ENCODE measurements at regions not wholly inside any gene's neighbourhood (a gene's known extent, or its start where the extent isn't known, plus 50 kb on each side); places are given as distances from the start of the nearest gene placed in this dataset.
A peak's percentile ranks its signal among the peaks of the same experiment; 100 is the strongest.
"Not testable (repeated sequence)": the region's sequence is repeated elsewhere in the genome, so short reads cannot be mapped to it uniquely, and the experiment has no call there.

DNA sequence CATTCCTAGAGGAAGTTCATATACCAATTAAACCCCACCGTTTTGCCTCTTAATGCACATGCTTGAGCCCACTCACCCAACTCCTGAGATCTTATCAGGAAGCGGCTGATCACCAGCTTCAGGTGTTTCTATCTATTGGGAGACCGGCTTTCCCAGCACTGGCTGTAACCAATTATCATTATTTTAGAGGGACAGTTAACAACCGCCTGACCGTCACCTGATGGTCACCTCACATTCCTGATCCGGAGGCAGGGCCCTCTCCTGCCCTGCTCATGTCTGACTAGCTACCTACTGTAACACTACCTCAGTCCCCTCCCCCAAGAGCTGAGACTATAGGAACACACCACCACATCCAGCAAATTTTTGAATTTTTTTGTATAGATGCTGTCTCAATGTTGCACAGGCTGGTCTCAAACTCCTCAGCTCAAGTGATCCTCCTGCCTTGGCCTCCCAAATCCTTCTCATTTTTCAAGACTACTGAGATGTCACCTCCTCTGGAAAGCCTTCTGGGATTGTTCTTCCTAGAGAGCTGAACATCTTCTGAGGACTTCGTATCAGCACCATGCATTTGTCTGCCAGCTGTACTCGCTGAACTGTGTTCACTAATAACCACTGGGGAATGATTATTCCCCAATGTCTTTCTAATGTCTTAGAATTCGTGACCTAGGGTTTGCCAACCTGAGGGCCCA, 84.8 kb downstream of the LSM3 start:
- H3K27ac Mint-ChIP-seq = no peak overlapping the region

DNA sequence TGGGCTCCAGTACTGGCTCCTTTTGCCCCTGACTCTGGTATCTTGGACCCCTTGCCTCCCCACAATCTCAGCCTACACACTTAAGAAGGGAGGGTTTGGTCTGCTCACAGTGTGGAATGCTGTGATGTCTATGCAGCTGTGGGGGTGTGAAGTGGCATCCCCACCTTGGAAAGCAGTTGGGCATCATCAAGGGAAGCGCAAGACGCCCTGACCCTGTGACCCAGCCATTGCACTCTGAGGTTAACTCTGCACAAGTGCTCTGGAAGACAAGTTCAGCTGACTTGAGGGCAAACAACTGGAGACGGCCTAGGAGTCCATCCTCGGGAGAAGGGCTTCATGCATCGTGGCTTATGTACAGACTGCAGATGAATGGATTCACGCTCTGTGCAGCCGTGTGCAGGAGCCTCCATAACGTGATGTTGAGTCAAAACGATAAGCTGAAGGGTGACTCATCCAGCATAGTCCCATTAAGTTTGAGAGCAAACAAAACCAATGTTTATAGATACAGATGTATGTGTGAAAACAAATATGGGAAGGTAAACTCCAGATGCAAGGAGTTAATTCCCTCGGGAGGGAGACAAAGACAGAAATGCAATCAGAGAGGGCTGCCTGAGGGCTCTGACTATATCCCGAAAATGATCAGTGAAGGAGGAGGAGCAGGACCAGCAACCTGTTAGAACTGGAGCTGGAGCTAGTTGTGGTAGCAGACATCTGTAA, 86.8 kb downstream of the LSM3 start:
- Mint-ChIP-seq H3K4me1 (ENCODE audit: low read depth) (no peaks in the 10 kb centered on the region), H3K36me3 (ENCODE audit: insufficient read depth in 2 of 2) (no peaks in the 10 kb centered on the region), H3K27me3 (ENCODE audit: low read depth) (peaks cover 12% of the 10 kb centered on the region), H3K9me3 (no peaks in the 10 kb centered on the region), H3K27ac (no peak overlapping the region), H3K4me3 (no peak overlapping the region)
- DNase-seq (no peak), ATAC-seq (replicated peaks in 1 of 2) (peak in 1 of 2 donors; percentile 63)

More for the DNA sequence above, 84.8 kb downstream of the LSM3 start:
- Mint-ChIP-seq H3K4me1 (ENCODE audit: low read depth) (no peaks in the 10 kb centered on the region), H3K27me3 (ENCODE audit: low read depth) (peaks cover 12% of the 10 kb centered on the region), H3K36me3 (ENCODE audit: insufficient read depth in 2 of 2) (no peaks in the 10 kb centered on the region), H3K9me3 (no peaks in the 10 kb centered on the region), H3K4me3 (no peak overlapping the region)
- DNase-seq (no peak), ATAC-seq (replicated peaks in 1 of 2) (no peak)

DNA sequence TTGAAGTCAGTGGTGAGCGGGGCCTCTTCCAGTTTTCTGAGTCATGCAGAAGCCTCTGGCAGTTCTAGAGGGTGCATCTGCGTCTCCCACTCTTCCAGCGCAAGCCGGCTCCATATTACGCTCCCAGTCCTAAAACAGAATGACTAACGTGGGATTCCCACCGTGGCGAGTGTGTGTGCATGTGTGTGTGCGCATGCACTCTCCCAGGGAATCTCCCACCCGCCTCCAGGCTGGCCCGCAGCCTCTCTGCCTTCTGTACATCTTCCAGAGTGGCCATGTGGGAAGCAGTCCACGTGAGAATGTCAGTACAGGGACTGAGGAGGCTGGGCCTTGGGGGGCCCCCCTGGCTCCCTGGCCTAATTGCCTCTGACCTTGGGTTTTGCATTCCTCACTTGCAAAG, 87.7 kb downstream of the LSM3 start:
- peaks cover 12% of the 10 kb centered on the region for H3K27me3 Mint-ChIP-seq (ENCODE audit: low read depth)
- ATAC-seq (replicated peaks in 1 of 2) (no peak), DNase-seq (no peak)
- H3K4me3 Mint-ChIP-seq = no peak overlapping the region
- H3K4me1 Mint-ChIP-seq (ENCODE audit: low read depth) = no peaks in the 10 kb centered on the region
- H3K9me3 Mint-ChIP-seq = no peaks in the 10 kb centered on the region
- no peak overlapping the region for H3K27ac Mint-ChIP-seq
- no peaks in the 10 kb centered on the region for H3K36me3 Mint-ChIP-seq (ENCODE audit: insufficient read depth in 2 of 2)

DNA sequence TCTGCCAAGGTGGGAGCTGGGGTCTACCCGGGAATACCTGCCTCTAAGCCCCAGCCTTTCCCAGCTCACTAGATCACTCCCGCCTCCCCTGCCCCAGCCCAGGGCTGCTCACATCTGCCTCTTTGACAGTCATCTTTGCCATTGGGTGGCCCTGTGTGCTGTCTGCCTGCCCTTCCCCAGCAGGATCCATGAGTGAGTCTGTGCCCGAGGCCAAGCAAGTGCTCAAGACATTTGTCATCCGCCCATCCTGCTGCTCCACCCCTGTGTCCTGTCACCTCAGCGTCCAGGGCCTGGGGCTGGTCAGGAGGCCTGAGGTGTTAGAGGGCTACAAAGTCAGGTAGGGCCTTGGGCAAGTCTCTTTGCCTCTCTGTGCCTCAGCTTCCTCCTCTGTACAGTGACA, 89.4 kb downstream of the LSM3 start:
- Mint-ChIP-seq H3K36me3 (ENCODE audit: insufficient read depth in 2 of 2) (no peaks in the 10 kb centered on the region), H3K27me3 (ENCODE audit: low read depth) (no peaks in the 10 kb centered on the region), H3K4me3 (no peak overlapping the region), H3K9me3 (no peaks in the 10 kb centered on the region), H3K4me1 (ENCODE audit: low read depth) (no peaks in the 10 kb centered on the region), H3K27ac (no peak overlapping the region)
- ATAC-seq (replicated peaks in 1 of 2) = no peak
- no peak for DNase-seq

DNA sequence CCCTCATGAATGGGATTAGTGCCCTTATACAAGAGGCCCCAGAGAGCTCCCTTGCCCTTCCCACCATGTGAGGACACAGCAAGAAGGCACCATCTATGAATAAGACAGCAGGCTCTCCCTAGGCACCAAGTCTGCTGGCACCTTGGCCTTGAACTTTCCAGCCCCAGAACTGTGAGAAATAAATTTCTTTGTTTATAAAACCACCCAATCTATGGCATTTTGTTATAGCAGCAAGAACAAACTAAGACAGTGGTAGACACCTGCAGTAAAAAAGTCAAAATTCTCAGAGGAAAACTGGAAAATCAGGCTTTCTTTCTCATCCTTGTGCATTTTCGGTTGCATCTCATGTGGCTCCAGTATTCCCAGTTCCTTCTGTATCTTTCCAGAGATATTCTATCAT, 90.3 kb downstream of the LSM3 start:
- H3K9me3 Mint-ChIP-seq = no peaks in the 10 kb centered on the region
- H3K4me3 Mint-ChIP-seq = no peak overlapping the region
- no peaks in the 10 kb centered on the region for H3K4me1 Mint-ChIP-seq (ENCODE audit: low read depth)
- no peak overlapping the region for H3K27ac Mint-ChIP-seq
- no peaks in the 10 kb centered on the region for H3K27me3 Mint-ChIP-seq (ENCODE audit: low read depth)
- no peaks in the 10 kb centered on the region for H3K36me3 Mint-ChIP-seq (ENCODE audit: insufficient read depth in 2 of 2)
- DNase-seq (no peak), ATAC-seq (replicated peaks in 1 of 2) (no peak)

DNA sequence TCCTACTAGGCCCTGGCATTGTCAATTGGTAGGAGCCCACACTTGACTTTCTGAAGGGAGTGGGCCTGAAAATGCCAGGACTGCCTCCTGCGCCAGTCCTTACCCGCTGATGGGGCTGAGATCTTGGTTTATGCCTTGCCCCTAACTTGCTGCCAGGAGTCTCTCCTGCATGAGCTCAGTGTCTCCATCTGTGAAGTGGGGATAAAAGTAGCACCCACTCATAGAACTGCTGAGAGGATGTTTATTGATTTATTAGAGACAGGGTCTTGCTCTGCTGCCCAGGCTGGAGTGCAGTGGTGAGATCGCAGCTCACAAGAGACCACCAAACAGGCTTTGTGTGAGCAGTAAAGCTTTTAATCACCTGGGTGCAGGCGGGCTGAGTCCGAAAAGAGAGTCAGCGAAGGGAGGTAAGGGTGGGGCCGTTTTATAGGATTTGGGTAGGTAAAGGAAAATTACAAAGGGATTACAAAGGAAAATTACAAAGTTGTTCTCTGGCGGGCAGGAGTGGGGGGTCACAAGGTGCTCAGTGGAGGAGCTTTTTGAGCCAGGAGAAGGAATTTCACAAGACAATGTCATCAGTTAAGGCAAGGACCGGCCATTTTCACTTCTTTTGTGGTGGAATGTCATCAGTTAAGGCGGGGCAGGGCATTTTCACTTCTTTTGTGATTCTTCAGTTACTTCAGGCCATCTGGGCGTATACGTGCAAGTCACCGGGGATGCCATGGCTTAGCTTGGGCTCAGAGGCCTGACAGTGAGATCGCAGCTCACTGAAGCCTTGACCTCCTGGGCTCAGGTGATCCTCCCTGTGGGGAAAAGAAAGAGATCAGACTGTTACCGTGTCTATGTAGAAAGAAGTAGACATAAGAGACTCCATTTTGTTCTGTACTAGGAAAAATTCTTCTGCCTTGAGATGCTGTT, 93.7 kb downstream of the LSM3 start:
- H3K27me3 Mint-ChIP-seq (ENCODE audit: low read depth); H3K4me3 Mint-ChIP-seq; H3K36me3 Mint-ChIP-seq (ENCODE audit: insufficient read depth in 2 of 2); H3K4me1 Mint-ChIP-seq (ENCODE audit: low read depth); ATAC-seq (replicated peaks in 1 of 2); H3K9me3 Mint-ChIP-seq; DNase-seq; H3K27ac Mint-ChIP-seq: not testable (repeated sequence)

DNA sequence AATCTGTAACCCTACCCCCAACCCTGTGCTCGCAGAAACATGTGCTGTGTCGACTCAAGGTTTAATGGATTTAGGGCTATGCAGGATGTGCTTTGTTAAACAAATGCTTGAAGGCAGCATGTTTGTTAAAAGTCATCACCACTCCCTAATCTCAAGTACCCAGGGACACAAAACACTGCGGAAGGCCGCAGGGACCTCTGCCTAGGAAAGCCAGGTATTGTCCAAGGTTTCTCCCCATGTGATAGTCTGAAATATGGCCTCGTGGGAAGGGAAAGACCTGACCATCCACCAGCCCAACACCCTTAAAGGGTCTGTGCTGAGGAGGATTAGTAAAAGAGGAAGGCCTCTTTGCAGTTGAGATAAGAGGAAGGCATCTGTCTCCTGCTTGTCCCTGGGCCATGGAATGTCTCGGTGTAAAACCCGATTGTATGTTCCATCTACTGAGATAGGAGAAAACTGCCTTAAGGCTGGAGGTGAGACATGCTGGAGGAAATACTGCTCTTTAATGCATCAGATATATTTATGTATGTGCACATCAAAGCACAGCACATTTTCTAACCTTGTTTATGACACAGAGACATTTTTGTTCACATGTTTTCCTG, 94.4 kb downstream of the LSM3 start:
- H3K9me3 Mint-ChIP-seq; ATAC-seq (replicated peaks in 1 of 2); H3K27ac Mint-ChIP-seq: not testable (repeated sequence)

DNA sequence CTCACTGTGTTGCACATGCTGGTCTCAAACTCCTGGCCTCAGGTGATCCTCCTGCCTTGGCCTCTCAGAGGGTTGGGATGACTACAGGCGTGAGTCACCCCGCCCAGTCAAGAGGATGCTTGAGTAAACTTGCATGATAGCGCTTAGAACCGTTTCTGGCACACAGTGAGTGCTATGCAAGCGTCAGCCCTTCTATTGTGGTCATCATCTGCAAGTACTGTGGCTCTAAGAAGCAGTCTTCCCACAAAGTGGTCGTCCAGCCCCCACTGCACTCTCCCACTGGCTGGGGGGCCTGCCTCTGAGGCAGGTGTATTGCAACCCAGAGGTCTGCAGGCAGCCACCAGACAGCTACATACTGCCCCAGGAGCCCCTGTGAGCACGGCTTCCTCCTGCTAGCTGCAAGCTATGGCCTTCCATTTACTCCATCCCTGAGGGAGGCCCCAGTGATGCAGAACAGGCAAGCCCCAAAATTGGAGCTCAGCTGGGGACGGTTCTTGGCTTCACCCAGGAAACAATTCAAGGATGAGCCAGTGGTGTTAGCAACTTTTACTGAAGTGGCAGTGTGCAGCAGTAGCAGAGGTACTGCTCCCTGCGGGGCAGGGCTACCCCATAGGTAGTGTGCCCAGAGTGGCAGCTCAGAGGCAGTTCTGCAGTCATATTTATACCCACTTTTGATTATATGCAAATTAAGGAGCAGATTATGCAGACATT, 95.4 kb downstream of the LSM3 start:
- H3K36me3 Mint-ChIP-seq (ENCODE audit: insufficient read depth in 2 of 2) = no peaks in the 10 kb centered on the region
- H3K9me3 Mint-ChIP-seq = no peaks in the 10 kb centered on the region
- H3K4me1 Mint-ChIP-seq (ENCODE audit: low read depth) = no peaks in the 10 kb centered on the region
- ATAC-seq (replicated peaks in 1 of 2) = no peak
- DNase-seq = no peak
- H3K27me3 Mint-ChIP-seq (ENCODE audit: low read depth) = no peaks in the 10 kb centered on the region
- H3K4me3 Mint-ChIP-seq = no peak overlapping the region
- no peak overlapping the region for H3K27ac Mint-ChIP-seq

More for the DNA sequence above, 94.4 kb downstream of the LSM3 start:
- H3K36me3 Mint-ChIP-seq (ENCODE audit: insufficient read depth in 2 of 2); DNase-seq; H3K27me3 Mint-ChIP-seq (ENCODE audit: low read depth); H3K4me3 Mint-ChIP-seq; H3K4me1 Mint-ChIP-seq (ENCODE audit: low read depth): not testable (repeated sequence)

DNA sequence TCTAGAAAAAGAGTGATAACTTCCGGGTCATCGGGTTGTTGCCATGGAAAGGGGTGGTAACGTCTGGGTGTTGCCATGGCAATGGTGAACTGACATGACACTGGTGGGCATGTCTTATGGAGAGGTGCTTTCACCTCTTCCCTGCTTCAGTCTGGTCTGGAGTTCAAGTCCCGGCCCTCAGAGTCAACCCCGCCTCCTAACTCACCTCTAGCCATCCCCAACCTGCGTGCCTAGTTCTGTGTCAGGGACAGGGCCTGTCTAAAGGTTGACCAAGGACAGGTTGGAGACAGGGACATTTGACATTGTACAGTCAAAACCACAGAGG, 96.0 kb downstream of the LSM3 start:
- no peaks in the 10 kb centered on the region for H3K27me3 Mint-ChIP-seq (ENCODE audit: low read depth)

DNA sequence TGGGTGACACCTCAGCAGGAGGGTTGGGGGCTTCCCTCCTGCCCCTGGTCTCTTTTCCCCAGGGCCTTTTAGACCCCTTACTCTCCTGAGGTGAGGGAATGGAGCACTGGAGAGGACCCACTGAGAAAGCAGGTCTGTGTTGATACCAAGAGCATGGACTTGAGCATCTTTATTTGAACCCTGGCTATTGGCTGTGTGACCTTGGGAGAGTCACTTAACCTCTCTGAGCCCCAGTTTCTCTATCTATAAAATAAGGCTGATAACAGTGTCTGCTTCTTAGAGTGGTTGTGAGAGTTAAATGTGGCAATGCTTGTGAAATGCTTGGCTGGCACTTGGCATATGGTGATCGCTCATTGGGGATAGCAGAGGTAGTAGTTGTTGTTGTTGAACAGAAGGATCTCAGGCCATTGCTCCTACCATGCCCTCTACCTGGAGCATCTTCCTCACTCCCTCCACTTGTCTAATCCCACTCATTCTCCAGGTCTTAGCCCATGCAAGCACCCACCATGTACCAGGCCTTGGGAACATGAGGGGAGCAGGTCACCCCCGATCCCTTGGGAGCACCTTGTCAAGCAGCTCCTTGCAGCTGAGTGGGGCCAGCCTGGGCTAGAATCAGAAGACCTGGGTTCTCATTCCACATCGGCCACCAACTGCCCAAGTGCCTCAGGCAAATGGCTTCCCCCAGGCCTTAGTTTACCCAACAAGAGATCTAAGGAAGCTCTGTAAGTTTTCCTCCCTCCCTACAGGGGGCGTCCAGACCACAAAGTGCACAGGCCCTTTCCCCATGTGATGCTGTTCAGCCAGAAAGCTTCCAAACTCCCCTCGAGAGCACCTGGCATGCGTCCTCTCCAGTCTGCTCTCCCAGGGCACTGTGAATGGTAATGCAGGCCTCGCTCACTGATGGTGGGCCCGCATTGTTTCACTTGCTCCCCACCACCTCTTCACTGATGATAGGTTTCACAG, 96.7 kb downstream of the LSM3 start:
- no peaks in the 10 kb centered on the region for H3K9me3 Mint-ChIP-seq
- H3K4me3 Mint-ChIP-seq = no peak overlapping the region
- H3K4me1 Mint-ChIP-seq (ENCODE audit: low read depth) = no peaks in the 10 kb centered on the region
- no peak overlapping the region for H3K27ac Mint-ChIP-seq
- DNase-seq (no peak), ATAC-seq (replicated peaks in 1 of 2) (no peak)
- no peaks in the 10 kb centered on the region for H3K27me3 Mint-ChIP-seq (ENCODE audit: low read depth)
- H3K36me3 Mint-ChIP-seq (ENCODE audit: insufficient read depth in 2 of 2) = no peaks in the 10 kb centered on the region

More for the DNA sequence above, 96.0 kb downstream of the LSM3 start:
- DNase-seq (no peak), ATAC-seq (replicated peaks in 1 of 2) (no peak)
- H3K36me3 Mint-ChIP-seq (ENCODE audit: insufficient read depth in 2 of 2) = no peaks in the 10 kb centered on the region
- H3K27ac Mint-ChIP-seq = no peak overlapping the region
- no peaks in the 10 kb centered on the region for H3K4me1 Mint-ChIP-seq (ENCODE audit: low read depth)
- H3K4me3 Mint-ChIP-seq = no peak overlapping the region
- no peaks in the 10 kb centered on the region for H3K9me3 Mint-ChIP-seq

DNA sequence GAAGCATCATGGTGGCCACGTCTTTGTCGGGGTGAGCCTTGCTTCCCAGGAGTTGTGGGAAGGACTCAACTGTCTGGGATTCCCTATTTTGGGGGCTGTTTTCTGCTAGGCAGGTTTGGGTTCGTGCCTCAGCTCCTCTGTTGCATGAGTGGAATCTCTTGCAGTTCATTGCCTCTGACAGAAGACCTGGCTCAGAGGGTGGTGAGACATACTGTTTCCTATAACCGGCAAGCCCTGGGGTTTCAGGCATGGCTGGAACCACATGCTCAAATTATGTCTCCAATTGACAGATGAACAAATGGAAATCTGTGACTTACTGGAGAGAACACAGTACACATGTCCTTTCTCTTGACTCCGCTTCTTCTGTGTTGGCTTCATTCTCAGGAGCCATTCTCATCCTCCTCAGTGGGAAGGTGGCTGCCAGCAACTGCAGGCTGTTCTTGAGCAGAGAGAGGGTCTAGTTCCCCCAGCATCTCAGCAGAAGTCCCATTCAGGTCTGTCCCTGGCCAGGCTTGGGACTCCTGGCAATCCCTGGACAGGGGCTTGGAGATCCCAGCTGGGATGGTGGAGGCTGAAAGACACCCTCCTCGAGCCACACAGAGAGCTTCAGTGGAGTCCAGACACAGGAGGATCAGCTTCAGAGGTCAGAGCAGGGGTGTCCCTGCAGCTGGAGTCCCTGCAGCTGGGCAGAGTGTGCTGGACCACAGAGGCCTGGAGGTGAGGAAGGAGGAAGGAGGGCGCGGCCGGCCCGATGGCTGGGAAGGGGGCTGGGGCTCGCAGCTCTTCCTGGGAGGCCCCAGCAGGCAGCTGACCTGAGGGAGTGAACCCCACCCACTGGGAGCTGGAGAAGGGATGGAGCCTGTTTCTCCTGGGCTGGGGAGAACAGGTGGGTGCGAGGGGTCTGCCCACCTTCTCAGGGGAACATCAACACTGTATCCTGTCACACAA, 97.6 kb downstream of the LSM3 start:
- DNase-seq = no peak
- H3K9me3 Mint-ChIP-seq = no peaks in the 10 kb centered on the region
- ATAC-seq (replicated peaks in 1 of 2) = no peak
- no peaks in the 10 kb centered on the region for H3K27me3 Mint-ChIP-seq (ENCODE audit: low read depth)
- H3K4me3 Mint-ChIP-seq = no peak overlapping the region
- H3K4me1 Mint-ChIP-seq (ENCODE audit: low read depth) = no peaks in the 10 kb centered on the region
- H3K27ac Mint-ChIP-seq = no peak overlapping the region
- H3K36me3 Mint-ChIP-seq (ENCODE audit: insufficient read depth in 2 of 2) = no peaks in the 10 kb centered on the region

Measured in activated T-cell treated with anti-CD3 and anti-CD28 coated beads, Interleukin-2, amount 50 U/mL, for 72 hours (primary cell).